Natural killer cell (primary cell): ENCODE measurements at regions not wholly inside any gene's neighbourhood (a gene's known extent, or its start where the extent isn't known, plus 50 kb on each side); places are given as distances from the start of the nearest gene placed in this dataset.

Source experiments
- ATAC-seq, 3 donors: fragments of 150-1000 bp in 2 of 3; fragments of 200-7000 bp in 1 of 3; cut with Tn5 transposase; 1 replicate in 1 of 3; 2 replicates in 2 of 3; pipeline ENCODE4 v1.10.0; 2021; ENCODE audit warnings: mild to moderate bottlenecking in 2 of 3, moderate library complexity in 2 of 3
- DNase-seq, 2 donors: peaks; one replicate each; pipeline versions ENCODE4 v3.0.0 to v3.0.0-alpha.2; 2013 to 2021; ENCODE audit warnings: mixed read lengths in 1 of 2
- H3K27ac ChIP-seq: one replicate; pipeline ENCODE4 v1.5.1; 2013; ENCODE audit warnings: mild to moderate bottlenecking, low read length
- H3K27me3 ChIP-seq: one replicate; pipeline ENCODE4 v1.6.1; 2013; ENCODE audit warnings: low read length; ENCODE audit not compliant: control insufficient read depth, insufficient read depth
- H3K36me3 ChIP-seq: one replicate; pipeline ENCODE4 v1.6.1; 2013; ENCODE audit warnings: low read length; ENCODE audit not compliant: control insufficient read depth, insufficient read depth
- H3K4me1 ChIP-seq: one replicate; pipeline ENCODE4 v1.6.1; 2013; ENCODE audit warnings: low read length; ENCODE audit not compliant: control insufficient read depth, insufficient read depth
- H3K4me3 ChIP-seq: one replicate; pipeline ENCODE4 v1.5.1; 2013; ENCODE audit warnings: low read length
- H3K9me3 ChIP-seq: one replicate; pipeline ENCODE4 v1.6.1; 2013; ENCODE audit warnings: low read length; ENCODE audit not compliant: control insufficient read depth, insufficient read depth
- H3K27ac Mint-ChIP-seq, 2 donors: one replicate each; pipeline ENCODE4 v1.8.0; 2022; ENCODE audit warnings: mild to moderate bottlenecking in 2 of 2, mixed read lengths in 2 of 2, moderate library complexity in 1 of 2
- H3K27me3 Mint-ChIP-seq, 2 donors: one replicate each; pipeline ENCODE4 v1.8.0; 2022; ENCODE audit warnings: low read depth in 2 of 2, mixed read lengths in 2 of 2
- H3K36me3 Mint-ChIP-seq: one replicate; pipeline ENCODE4 v1.8.0; 2022; ENCODE audit warnings: mixed read lengths
- H3K4me1 Mint-ChIP-seq, 2 donors: one replicate each; pipeline ENCODE4 v1.8.0; 2022; ENCODE audit warnings: mixed read lengths in 2 of 2
- H3K4me3 Mint-ChIP-seq: one replicate; pipeline ENCODE4 v1.8.0; 2022; ENCODE audit warnings: mild to moderate bottlenecking, moderate library complexity, mixed read lengths
- H3K9me3 Mint-ChIP-seq, 2 donors: one replicate each; pipeline ENCODE4 v1.8.0; 2022; ENCODE audit warnings: mixed read lengths in 2 of 2
- WGBS: methylation state at CpG from one replicate; pipeline ENCODE4 v1.1.7; 2013; ENCODE audit warnings: missing lambda C conversion rate; ENCODE audit not compliant: insufficient coverage; 5-methylcytosine and 5-hydroxymethylcytosine counted together
- intact Hi-C: fragments of 100-400 bp; cut with micrococcal nuclease; formaldehyde crosslinking; loops from one replicate; pipeline ENCODE4 v1.14.2; 2022
- TF ChIP-seq, protein P1 (sequence below): fragments of 200-600 bp; IDR thresholded peaks from one replicate; pipeline ENCODE4 v1.8.0; 2022; ENCODE audit warnings: antibody characterized with exemption

DNA sequence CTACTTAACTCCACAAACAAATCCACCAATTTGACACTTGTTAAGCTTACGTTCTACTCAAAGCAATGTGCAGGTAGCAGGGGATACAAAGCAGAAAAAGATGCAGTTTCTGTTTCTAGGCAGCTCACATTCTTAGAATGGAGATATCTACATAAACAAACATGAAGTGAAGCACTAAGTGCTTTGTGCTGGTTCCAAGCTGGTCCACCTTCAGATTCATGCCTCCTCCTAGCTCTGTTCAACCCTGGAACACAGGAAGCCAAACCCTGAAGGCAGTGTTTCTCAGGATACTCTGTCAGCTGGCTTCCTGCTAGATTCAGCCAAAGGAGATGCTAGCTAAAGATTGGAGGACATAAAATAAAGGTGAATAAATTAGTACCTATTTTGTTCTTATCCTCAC is 55.3 kb upstream of the NOL4 start:
- no peak overlapping the region for H3K27ac Mint-ChIP-seq
- no peaks in the 10 kb centered on the region for H3K4me1 ChIP-seq
- no peak for DNase-seq
- TF ChIP-seq, protein P1, sequence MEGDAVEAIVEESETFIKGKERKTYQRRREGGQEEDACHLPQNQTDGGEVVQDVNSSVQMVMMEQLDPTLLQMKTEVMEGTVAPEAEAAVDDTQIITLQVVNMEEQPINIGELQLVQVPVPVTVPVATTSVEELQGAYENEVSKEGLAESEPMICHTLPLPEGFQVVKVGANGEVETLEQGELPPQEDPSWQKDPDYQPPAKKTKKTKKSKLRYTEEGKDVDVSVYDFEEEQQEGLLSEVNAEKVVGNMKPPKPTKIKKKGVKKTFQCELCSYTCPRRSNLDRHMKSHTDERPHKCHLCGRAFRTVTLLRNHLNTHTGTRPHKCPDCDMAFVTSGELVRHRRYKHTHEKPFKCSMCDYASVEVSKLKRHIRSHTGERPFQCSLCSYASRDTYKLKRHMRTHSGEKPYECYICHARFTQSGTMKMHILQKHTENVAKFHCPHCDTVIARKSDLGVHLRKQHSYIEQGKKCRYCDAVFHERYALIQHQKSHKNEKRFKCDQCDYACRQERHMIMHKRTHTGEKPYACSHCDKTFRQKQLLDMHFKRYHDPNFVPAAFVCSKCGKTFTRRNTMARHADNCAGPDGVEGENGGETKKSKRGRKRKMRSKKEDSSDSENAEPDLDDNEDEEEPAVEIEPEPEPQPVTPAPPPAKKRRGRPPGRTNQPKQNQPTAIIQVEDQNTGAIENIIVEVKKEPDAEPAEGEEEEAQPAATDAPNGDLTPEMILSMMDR: no peak
- H3K9me3 ChIP-seq: no peaks in the 10 kb centered on the region
- intact Hi-C loops: no loop called here
- H3K36me3 Mint-ChIP-seq: no peaks in the 10 kb centered on the region
- ATAC-seq: no peak
- H3K27me3 Mint-ChIP-seq: no peaks in the 10 kb centered on the region
- H3K4me3 ChIP-seq: no peak overlapping the region
- peaks cover 0 to 3% of the 10 kb centered on the region in 2 donors for H3K9me3 Mint-ChIP-seq
- no peak overlapping the region for H3K4me3 Mint-ChIP-seq
- no peak overlapping the region for H3K27ac ChIP-seq
- no peaks in the 10 kb centered on the region for H3K36me3 ChIP-seq
- H3K27me3 ChIP-seq: no peaks in the 10 kb centered on the region
- 100% methylated on average over 1 of the region's 1 CpG for WGBS
- H3K4me1 Mint-ChIP-seq: no peaks in the 10 kb centered on the region

DNA sequence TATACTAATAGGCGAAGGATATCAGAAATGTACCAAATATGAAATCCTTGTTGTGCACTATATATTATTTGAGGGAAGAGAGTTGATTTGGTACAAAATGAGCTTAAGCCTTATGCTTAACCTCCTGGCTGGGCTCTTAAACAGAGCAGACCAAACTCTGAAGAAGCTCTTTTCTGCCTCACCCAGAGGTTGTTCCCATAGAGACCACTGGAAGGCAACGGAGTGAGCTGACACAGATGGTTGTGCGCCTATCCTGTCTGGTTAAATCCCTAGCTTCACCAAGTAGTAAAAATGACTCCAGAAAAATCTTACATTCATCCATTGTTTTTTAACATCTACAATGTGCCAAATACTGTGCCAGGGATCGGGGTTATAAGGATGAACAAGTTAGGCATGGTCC is 55.9 kb upstream of the NOL4 start:
- DNase-seq: no peak

DNA sequence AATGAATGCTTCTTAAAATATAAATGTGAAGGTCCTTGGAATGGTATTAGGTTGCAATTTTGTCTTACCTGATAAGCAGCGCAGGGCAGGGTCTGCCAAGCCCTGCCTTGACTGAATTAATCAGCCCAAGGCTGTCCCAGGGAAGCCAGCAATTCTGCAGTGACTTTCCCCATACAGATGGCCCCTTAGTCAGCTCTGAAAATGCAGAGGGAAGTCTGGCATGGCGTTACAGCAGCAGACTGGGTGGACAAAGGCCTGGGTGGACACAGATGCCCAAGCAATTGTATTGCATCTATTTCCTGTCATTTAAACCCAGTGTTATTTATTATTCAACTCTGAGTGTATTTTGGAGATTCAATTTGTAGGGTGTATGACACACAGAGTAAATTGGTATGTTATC is 56.6 kb upstream of the NOL4 start:
- H3K36me3 ChIP-seq: no peaks in the 10 kb centered on the region
- Mint-ChIP-seq H3K27me3 (no peaks in the 10 kb centered on the region), H3K4me1 (no peaks in the 10 kb centered on the region), H3K4me3 (no peak overlapping the region), H3K36me3 (no peaks in the 10 kb centered on the region), H3K9me3 (peaks cover under 1 to 4% of the 10 kb centered on the region in 2 donors), H3K27ac (no peak overlapping the region)
- DNase-seq (no peak), ATAC-seq (no peak)
- H3K9me3 ChIP-seq: no peaks in the 10 kb centered on the region
- WGBS: 47% methylated on average over 2 of the region's 2 CpGs
- no peaks in the 10 kb centered on the region for H3K27me3 ChIP-seq
- H3K27ac ChIP-seq: no peak overlapping the region
- H3K4me3 ChIP-seq: no peak overlapping the region
- H3K4me1 ChIP-seq: no peaks in the 10 kb centered on the region
- intact Hi-C loops: no loop called here
- TF ChIP-seq, protein P1: no peak

More for the DNA sequence above, 55.9 kb upstream of the NOL4 start:
- H3K4me3 ChIP-seq: no peak overlapping the region
- H3K9me3 ChIP-seq: no peaks in the 10 kb centered on the region
- H3K4me1 ChIP-seq: no peaks in the 10 kb centered on the region
- ATAC-seq: no peak
- Mint-ChIP-seq H3K9me3 (peaks cover 0 to 3% of the 10 kb centered on the region in 2 donors), H3K27ac (no peak overlapping the region), H3K36me3 (no peaks in the 10 kb centered on the region), H3K4me1 (no peaks in the 10 kb centered on the region), H3K4me3 (no peak overlapping the region), H3K27me3 (no peaks in the 10 kb centered on the region)
- 69% methylated on average over 3 of the region's 4 CpGs for WGBS
- intact Hi-C loops: no loop called here
- TF ChIP-seq, protein P1: no peak
- H3K27me3 ChIP-seq: no peaks in the 10 kb centered on the region
- no peaks in the 10 kb centered on the region for H3K36me3 ChIP-seq
- H3K27ac ChIP-seq: no peak overlapping the region

DNA sequence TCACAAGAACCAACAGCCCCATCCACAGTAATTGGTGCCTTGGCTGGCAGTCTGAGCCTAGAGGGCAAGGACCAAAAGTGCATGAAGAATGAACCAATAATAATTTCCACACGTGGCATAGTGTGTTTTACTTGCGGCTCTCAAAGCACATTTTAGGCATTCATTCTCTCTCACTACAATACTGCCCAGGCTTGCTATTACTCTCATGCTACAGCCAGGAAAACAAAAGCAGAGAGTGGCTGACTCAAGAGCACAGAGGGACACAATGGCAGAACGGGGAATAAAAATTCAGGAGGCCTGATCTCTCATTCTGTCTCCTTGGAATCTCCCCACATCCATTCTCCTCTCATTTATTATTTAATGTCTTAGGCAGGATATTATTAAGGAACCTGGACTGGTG is 57.0 kb upstream of the NOL4 start:
- WGBS: 61% methylated on average over 3 of the region's 3 CpGs
- H3K27ac Mint-ChIP-seq: no peak overlapping the region
- no peak overlapping the region for H3K4me3 ChIP-seq

More for the DNA sequence above, 57.0 kb upstream of the NOL4 start:
- no peak overlapping the region for H3K4me3 Mint-ChIP-seq
- H3K9me3 Mint-ChIP-seq: peaks cover 2 to 7% of the 10 kb centered on the region in 2 donors
- DNase-seq (no peak), ATAC-seq (no peak)
- no peaks in the 10 kb centered on the region for H3K4me1 Mint-ChIP-seq
- Histone ChIP-seq H3K9me3 (no peaks in the 10 kb centered on the region), H3K27ac (no peak overlapping the region), H3K4me1 (no peaks in the 10 kb centered on the region), H3K36me3 (no peaks in the 10 kb centered on the region), H3K27me3 (no peaks in the 10 kb centered on the region)
- H3K36me3 Mint-ChIP-seq: no peaks in the 10 kb centered on the region
- H3K27me3 Mint-ChIP-seq: no peaks in the 10 kb centered on the region
- intact Hi-C loops: no loop called here
- TF ChIP-seq, protein P1: no peak
